ENCODE measurements at regions not wholly inside any gene's neighbourhood (a gene's known extent, or its start where the extent isn't known, plus 50 kb on each side); places are given as distances from the start of the nearest gene placed in this dataset.

GRCh38 chr10:106078895-106079576, 1085.5 kb downstream of the SORCS1 start:
- no peak for FAIRE-seq
- 61 to 62% methylated on average over 9 of the region's 9 CpGs for WGBS, 2 donors
- H3K27me3 ChIP-seq, result no peaks in the 10 kb centered on the region
- H3K9me3 ChIP-seq, result no peaks in the 10 kb centered on the region
- TF ChIP-seq, protein P1, sequence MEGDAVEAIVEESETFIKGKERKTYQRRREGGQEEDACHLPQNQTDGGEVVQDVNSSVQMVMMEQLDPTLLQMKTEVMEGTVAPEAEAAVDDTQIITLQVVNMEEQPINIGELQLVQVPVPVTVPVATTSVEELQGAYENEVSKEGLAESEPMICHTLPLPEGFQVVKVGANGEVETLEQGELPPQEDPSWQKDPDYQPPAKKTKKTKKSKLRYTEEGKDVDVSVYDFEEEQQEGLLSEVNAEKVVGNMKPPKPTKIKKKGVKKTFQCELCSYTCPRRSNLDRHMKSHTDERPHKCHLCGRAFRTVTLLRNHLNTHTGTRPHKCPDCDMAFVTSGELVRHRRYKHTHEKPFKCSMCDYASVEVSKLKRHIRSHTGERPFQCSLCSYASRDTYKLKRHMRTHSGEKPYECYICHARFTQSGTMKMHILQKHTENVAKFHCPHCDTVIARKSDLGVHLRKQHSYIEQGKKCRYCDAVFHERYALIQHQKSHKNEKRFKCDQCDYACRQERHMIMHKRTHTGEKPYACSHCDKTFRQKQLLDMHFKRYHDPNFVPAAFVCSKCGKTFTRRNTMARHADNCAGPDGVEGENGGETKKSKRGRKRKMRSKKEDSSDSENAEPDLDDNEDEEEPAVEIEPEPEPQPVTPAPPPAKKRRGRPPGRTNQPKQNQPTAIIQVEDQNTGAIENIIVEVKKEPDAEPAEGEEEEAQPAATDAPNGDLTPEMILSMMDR (IDR thresholded peaks at IDR 0.05), result no peak
- intact Hi-C loops (cut with DNase I), result no loop called here
- DNase-seq, result no peak
- no peak overlapping the region for H3K27ac ChIP-seq
- no peak overlapping the region for H3K4me3 ChIP-seq
- no peak for ATAC-seq
- no peaks in the 10 kb centered on the region for H3K36me3 ChIP-seq
- no peaks in the 10 kb centered on the region for H3K4me1 ChIP-seq

GRCh38 chr10:106076496-106076895, 1088.0 kb downstream of the SORCS1 start:
- Histone ChIP-seq H3K27me3 (no peaks in the 10 kb centered on the region), H3K9me3 (no peaks in the 10 kb centered on the region), H3K27ac (no peak overlapping the region), H3K4me1 (no peaks in the 10 kb centered on the region), H3K4me3 (no peak overlapping the region), H3K36me3 (no peaks in the 10 kb centered on the region)
- TF ChIP-seq, protein P1 (IDR thresholded peaks at IDR 0.05), result no peak
- DNase-seq, result no peak
- intact Hi-C loops (cut with DNase I), result no loop called here
- no peak for ATAC-seq
- FAIRE-seq, result no peak

DNA sequence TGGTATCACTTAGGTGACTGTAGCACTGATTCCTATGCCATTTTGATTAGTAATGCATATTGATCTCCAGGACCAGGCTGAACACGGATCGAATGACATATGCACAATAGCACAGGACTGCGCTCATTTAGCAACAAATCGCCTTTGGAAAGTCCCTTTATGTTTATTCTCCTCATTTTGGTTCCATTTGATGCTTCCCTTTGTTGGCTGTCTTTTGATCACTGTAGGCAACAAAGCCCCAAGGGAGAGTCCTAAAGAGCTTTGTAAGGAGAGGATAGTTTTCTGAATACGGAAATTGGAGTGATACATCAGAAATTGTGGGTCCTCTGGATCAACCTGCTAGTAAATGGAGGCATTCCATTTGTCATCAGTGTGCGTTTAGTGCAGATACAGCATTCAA, 1111.4 kb downstream of the SORCS1 start:
- Histone ChIP-seq H3K9me3 (no peaks in the 10 kb centered on the region), H3K4me3 (no peak overlapping the region), H3K27me3 (no peaks in the 10 kb centered on the region), H3K27ac (no peak overlapping the region), H3K4me1 (no peaks in the 10 kb centered on the region), H3K36me3 (no peaks in the 10 kb centered on the region)
- FAIRE-seq, result no peak
- no peak for DNase-seq
- 70 to 83% methylated on average over 6 of the region's 6 CpGs for WGBS, 2 donors
- intact Hi-C loops (cut with DNase I), result no loop called here
- TF ChIP-seq, protein P1 (IDR thresholded peaks at IDR 0.05), result no peak
- no peak for ATAC-seq

- 19 to 29% methylated on average over 2 of the region's 2 CpGs for WGBS, 2 donors
- Histone ChIP-seq H3K4me3 (no peak overlapping the region), H3K27me3 (peaks cover 0 to 5% (median 0%) of the 10 kb centered on the region in 4 donors), H3K9me3 (no peaks in the 10 kb centered on the region), H3K36me3 (no peaks in the 10 kb centered on the region), H3K4me1 (no peaks in the 10 kb centered on the region), H3K27ac (no peak overlapping the region)
- FAIRE-seq (no peak), DNase-seq (no peak), ATAC-seq (no peak)
- TF ChIP-seq, protein P1 (IDR thresholded peaks at IDR 0.05), result no peak
- intact Hi-C loops (cut with DNase I), result no loop called here
Measured at GRCh38 chr10:106044503-106044902, 1120.0 kb downstream of the SORCS1 start.

GRCh38 chr10:106043863-106044262, 1120.6 kb downstream of the SORCS1 start:
- 62 to 73% methylated on average over 3 of the region's 3 CpGs for WGBS, 2 donors
- Histone ChIP-seq H3K36me3 (no peaks in the 10 kb centered on the region), H3K4me3 (no peak overlapping the region), H3K27ac (no peak overlapping the region), H3K9me3 (no peaks in the 10 kb centered on the region), H3K27me3 (peaks cover 0 to 5% (median 0%) of the 10 kb centered on the region in 4 donors), H3K4me1 (no peaks in the 10 kb centered on the region)
- TF ChIP-seq, protein P1 (IDR thresholded peaks at IDR 0.05), result no peak
- FAIRE-seq (no peak), DNase-seq (no peak), ATAC-seq (peak in 1 of 4 donors; percentile 34)
- intact Hi-C loops (cut with DNase I), result no loop called here
